ENCODE measurements at regions not wholly inside any gene's neighbourhood (a gene's known extent, or its start where the extent isn't known, plus 50 kb on each side); places are given as distances from the start of the nearest gene placed in this dataset.

DNA sequence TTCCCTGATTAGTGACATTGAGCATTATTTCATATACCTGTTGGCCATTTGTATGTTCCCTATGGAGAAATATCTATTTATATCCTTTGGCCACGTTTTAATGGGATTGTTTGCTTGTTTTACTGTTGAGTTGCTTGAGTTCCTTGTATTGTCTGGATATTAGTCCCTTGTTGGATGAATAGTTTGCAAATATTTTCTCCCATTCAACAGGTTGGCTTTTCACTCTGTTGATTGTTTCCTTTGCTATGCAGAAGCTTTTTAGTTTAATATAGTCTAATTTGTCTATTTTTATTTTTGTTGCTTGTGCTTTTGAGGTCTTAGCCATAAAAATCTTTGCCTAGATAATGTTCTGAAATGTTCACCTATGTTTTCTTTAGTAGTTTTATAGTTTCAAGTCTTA, 60.2 kb upstream of the HUWE1 start:
- Histone ChIP-seq H3K4me3 (ENCODE audit: low read length in 3 of 3) (no peak overlapping the region), H3K27me3 (ENCODE audit: control insufficient read depth, insufficient read depth, low read length) (no peaks in the 10 kb centered on the region), H3K9me3 (ENCODE audit: control insufficient read depth in 2 of 3, insufficient read depth in 1 of 3, low read length in 3 of 3) (no peaks in the 10 kb centered on the region), H3K9ac (ENCODE audit: low read length in 3 of 3) (no peak overlapping the region), H3K4me1 (ENCODE audit: control insufficient read depth in 2 of 3, insufficient read depth in 2 of 3, low read depth in 1 of 3, low read length in 3 of 3) (no peaks in the 10 kb centered on the region), H3K27ac (ENCODE audit: low read depth in 2 of 2, low read length in 2 of 2) (no peak overlapping the region), H3K36me3 (ENCODE audit: control insufficient read depth in 2 of 3, insufficient read depth in 3 of 3, low read length in 3 of 3) (no peaks in the 10 kb centered on the region)
- FAIRE-seq (no peak), DNase-seq (no peak)
- TF ChIP-seq, protein P1, sequence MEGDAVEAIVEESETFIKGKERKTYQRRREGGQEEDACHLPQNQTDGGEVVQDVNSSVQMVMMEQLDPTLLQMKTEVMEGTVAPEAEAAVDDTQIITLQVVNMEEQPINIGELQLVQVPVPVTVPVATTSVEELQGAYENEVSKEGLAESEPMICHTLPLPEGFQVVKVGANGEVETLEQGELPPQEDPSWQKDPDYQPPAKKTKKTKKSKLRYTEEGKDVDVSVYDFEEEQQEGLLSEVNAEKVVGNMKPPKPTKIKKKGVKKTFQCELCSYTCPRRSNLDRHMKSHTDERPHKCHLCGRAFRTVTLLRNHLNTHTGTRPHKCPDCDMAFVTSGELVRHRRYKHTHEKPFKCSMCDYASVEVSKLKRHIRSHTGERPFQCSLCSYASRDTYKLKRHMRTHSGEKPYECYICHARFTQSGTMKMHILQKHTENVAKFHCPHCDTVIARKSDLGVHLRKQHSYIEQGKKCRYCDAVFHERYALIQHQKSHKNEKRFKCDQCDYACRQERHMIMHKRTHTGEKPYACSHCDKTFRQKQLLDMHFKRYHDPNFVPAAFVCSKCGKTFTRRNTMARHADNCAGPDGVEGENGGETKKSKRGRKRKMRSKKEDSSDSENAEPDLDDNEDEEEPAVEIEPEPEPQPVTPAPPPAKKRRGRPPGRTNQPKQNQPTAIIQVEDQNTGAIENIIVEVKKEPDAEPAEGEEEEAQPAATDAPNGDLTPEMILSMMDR (IDR thresholded peaks at IDR 0.05; ENCODE audit: borderline replicate concordance, extremely low read depth, insufficient read depth), result no peak
- intact Hi-C loops (cut with DNase I), result no loop called here

DNA sequence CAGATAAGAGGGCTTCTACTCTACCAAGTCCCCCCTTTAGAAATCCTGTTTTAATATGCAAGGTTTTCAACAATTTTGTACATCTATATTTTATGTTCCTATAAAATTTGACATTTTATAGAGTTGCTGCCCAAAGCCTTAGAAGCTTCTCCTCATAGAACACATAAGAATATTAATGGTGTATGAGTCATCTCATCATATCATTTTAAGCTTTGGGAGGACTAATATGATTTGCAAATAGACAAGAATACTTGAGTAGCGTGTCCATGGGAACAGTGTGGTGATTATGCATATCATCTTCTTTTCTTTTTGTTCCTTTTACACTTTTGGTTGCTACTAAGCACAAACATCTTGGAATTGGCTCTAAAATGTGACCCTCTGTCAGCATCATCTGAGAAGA, 56.7 kb upstream of the HUWE1 start:
- H3K9me3 ChIP-seq (ENCODE audit: control insufficient read depth in 2 of 3, insufficient read depth in 1 of 3, low read length in 3 of 3), result no peaks in the 10 kb centered on the region

DNA sequence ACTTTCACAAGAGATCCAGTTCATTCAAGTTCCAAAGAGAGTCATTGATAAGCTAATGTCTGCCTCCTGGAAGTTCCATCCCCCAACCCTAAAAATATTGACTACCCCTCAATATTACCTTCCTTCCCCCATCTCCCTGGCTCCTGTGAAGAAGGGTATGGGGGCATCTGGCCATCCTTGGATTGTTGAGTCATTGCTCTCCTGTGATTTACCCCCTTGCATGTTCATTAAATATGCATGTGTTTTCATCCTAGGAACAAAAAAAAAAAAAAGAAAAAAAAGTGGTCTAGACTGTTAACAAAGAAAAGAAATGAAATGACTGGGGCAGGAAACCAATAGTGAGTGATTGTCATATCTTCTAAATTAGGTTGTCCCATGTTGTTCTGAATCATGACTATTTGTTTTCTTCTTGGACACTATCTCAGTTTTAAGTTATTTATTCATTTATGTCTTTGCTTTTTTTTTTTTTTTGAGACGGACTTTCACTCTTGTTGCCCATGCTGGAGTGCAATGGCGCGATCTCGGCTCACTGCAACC, 51.9 kb upstream of the HUWE1 start:
- H3K36me3 ChIP-seq (ENCODE audit: control insufficient read depth in 2 of 3, insufficient read depth in 3 of 3, low read length in 3 of 3), result no peaks in the 10 kb centered on the region
- H3K4me3 ChIP-seq (ENCODE audit: low read length in 3 of 3), result no peak overlapping the region
- FAIRE-seq (no peak), DNase-seq (no peak)
- no peaks in the 10 kb centered on the region for H3K4me1 ChIP-seq (ENCODE audit: control insufficient read depth in 2 of 3, insufficient read depth in 2 of 3, low read depth in 1 of 3, low read length in 3 of 3)
- no peaks in the 10 kb centered on the region for H3K27me3 ChIP-seq (ENCODE audit: control insufficient read depth, insufficient read depth, low read length)
- TF ChIP-seq, protein P1 (IDR thresholded peaks at IDR 0.05; ENCODE audit: borderline replicate concordance, extremely low read depth, insufficient read depth), result no peak
- H3K27ac ChIP-seq (ENCODE audit: low read depth in 2 of 2, low read length in 2 of 2), result no peak overlapping the region
- no peaks in the 10 kb centered on the region for H3K9me3 ChIP-seq (ENCODE audit: control insufficient read depth in 2 of 3, insufficient read depth in 1 of 3, low read length in 3 of 3)
- H3K9ac ChIP-seq (ENCODE audit: low read length in 3 of 3), result no peak overlapping the region
- intact Hi-C loops (cut with DNase I), result no loop called here

More for the DNA sequence above, 56.7 kb upstream of the HUWE1 start:
- H3K27ac ChIP-seq (ENCODE audit: low read depth in 2 of 2, low read length in 2 of 2), result no peak overlapping the region
- DNase-seq, result no peak
- no peaks in the 10 kb centered on the region for H3K4me1 ChIP-seq (ENCODE audit: control insufficient read depth in 2 of 3, insufficient read depth in 2 of 3, low read depth in 1 of 3, low read length in 3 of 3)
- TF ChIP-seq, protein P1 (IDR thresholded peaks at IDR 0.05; ENCODE audit: borderline replicate concordance, extremely low read depth, insufficient read depth), result no peak
- H3K27me3 ChIP-seq (ENCODE audit: control insufficient read depth, insufficient read depth, low read length), result no peaks in the 10 kb centered on the region
- H3K9ac ChIP-seq (ENCODE audit: low read length in 3 of 3), result no peak overlapping the region
- no peak overlapping the region for H3K4me3 ChIP-seq (ENCODE audit: low read length in 3 of 3)
- H3K36me3 ChIP-seq (ENCODE audit: control insufficient read depth in 2 of 3, insufficient read depth in 3 of 3, low read length in 3 of 3), result no peaks in the 10 kb centered on the region
- intact Hi-C loops (cut with DNase I), result no loop called here
- FAIRE-seq, result no peak
